Mucosa of descending colon (tissue), 3 donors: ENCODE measurements at regions not wholly inside any gene's neighbourhood (a gene's known extent, or its start where the extent isn't known, plus 50 kb on each side); places are given as distances from the start of the nearest gene placed in this dataset.

ENCODE experiments used
- ATAC-seq: fragments of 200-7000 bp; cut with Tn5 transposase; one replicate; pipeline ENCODE4 v1.9.1; 2020; ENCODE audit warnings: mild to moderate bottlenecking, moderate library complexity
- DNase-seq, 3 donors: peaks; one replicate each; pipeline ENCODE4 v3.0.0-alpha.2; 2020
- H3K36me3 ChIP-seq: fragments of 200-600 bp; one replicate; pipeline ENCODE4 v1.8.0; 2021; ENCODE audit warnings: low read depth, mild to moderate bottlenecking
- H3K4me1 ChIP-seq: fragments of 200-600 bp; one replicate; pipeline ENCODE4 v1.8.0; 2021; ENCODE audit warnings: low read depth, mild to moderate bottlenecking
- H3K4me3 ChIP-seq: fragments of 200-600 bp; one replicate; pipeline ENCODE4 v1.8.0; 2021; ENCODE audit warnings: mild to moderate bottlenecking
- H3K9me3 ChIP-seq: fragments of 200-600 bp; one replicate; pipeline ENCODE4 v1.8.0; 2021; ENCODE audit warnings: mild to moderate bottlenecking
- intact Hi-C, 2 donors: fragments of 100-400 bp; cut with DNase I in 1 of 2; cut with micrococcal nuclease in 1 of 2; formaldehyde crosslinking; loops; one replicate each; pipeline versions ENCODE4 v1.11.0 to v1.11.1; 2022; cut with DNase I, micrococcal nuclease
- TF ChIP-seq, protein P1 (sequence below): fragments of 200-600 bp; IDR thresholded peaks from one replicate; pipeline ENCODE4 v1.8.0; 2022; ENCODE audit warnings: antibody characterized with exemption, mild to moderate bottlenecking
- donor health status: DM: no; HTN: no; CAD: no; lungs with moderate emphysema.
- donor health status: DM: no; HTN: no; CAD: no.
- donor health status: DM: no; HTN: yes; CAD: no.

DNA sequence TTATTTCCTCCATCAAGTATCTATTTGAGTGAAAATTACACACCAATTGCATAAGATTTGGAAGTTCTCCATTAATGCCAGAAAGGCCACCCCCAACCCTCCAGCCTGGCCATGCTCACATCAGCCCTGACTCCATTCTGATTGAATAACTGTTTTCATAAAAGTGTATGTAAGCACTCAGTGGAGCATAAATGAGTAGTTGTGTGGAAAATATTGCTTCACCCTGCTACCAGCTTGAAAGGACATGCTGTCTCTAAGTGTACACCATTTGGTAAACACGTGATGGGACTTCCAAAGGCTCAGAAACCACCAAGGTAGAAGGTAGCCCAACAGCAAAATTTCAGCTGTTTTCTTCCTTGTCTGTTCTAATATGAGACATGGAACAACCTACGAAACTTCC, 393.8 kb downstream of the ZNF385D start:
- DNase-seq (no peak), ATAC-seq (no peak)
- Histone ChIP-seq H3K4me3 (no peak overlapping the region), H3K36me3 (no peaks in the 10 kb centered on the region), H3K9me3 (peaks cover 15% of the 10 kb centered on the region), H3K4me1 (no peaks in the 10 kb centered on the region)
- TF ChIP-seq, protein P1, sequence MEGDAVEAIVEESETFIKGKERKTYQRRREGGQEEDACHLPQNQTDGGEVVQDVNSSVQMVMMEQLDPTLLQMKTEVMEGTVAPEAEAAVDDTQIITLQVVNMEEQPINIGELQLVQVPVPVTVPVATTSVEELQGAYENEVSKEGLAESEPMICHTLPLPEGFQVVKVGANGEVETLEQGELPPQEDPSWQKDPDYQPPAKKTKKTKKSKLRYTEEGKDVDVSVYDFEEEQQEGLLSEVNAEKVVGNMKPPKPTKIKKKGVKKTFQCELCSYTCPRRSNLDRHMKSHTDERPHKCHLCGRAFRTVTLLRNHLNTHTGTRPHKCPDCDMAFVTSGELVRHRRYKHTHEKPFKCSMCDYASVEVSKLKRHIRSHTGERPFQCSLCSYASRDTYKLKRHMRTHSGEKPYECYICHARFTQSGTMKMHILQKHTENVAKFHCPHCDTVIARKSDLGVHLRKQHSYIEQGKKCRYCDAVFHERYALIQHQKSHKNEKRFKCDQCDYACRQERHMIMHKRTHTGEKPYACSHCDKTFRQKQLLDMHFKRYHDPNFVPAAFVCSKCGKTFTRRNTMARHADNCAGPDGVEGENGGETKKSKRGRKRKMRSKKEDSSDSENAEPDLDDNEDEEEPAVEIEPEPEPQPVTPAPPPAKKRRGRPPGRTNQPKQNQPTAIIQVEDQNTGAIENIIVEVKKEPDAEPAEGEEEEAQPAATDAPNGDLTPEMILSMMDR = no peak
- intact Hi-C loops = no loop called here

DNA sequence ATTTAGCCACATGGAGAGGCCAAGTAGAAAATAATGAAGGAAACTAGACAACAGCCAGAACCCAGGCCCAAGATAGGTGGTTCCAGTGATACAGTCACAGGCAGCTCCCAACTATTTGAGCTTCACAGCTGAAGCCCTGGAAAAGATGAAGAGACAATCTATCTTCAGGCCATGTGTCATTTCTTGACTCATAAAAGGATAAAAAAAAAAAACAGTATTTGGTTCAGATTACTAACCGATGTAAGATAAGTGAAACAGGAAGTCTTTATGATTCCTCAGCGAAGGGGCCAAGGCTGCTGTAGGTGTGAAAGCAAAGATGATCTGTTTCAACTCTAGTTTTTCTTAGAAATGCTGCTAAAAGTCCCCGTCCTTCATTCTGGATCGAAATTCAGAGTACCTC, 394.6 kb downstream of the ZNF385D start:
- DNase-seq = no peak
- Histone ChIP-seq H3K9me3 (peaks cover 15% of the 10 kb centered on the region), H3K36me3 (no peaks in the 10 kb centered on the region), H3K4me1 (no peaks in the 10 kb centered on the region), H3K4me3 (no peak overlapping the region)
- intact Hi-C loops = no loop called here
- TF ChIP-seq, protein P1 = no peak
- ATAC-seq = no peak

DNA sequence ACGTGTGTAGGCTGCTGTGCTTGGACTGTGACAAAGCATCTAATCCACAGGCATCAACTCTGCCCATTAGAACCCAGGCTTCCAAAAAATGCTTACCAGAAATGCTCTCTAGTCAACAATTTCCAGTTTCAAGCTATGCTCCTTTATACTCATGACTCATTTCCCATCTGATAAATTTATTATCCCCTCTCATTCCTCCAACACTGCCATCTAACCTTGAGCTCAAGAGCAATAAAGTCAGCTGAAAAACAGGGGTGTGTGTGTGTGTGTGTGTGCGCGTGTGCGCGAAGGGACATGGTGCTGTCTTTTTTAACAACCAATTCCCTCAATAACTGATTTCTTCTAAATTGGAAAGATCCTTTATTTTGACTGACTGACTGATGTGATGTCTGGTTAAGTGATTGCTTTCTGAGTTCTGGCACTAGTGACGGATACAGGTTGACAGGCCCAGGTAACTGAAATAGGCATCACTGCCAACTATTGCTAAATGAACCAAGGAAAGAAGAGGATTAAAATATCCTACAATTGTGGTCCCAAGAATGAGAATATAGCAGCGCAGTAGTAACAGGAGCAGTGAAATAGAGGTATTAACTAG, 405.5 kb downstream of the ZNF385D start:
- no peak for DNase-seq
- intact Hi-C loops = no loop called here

DNA sequence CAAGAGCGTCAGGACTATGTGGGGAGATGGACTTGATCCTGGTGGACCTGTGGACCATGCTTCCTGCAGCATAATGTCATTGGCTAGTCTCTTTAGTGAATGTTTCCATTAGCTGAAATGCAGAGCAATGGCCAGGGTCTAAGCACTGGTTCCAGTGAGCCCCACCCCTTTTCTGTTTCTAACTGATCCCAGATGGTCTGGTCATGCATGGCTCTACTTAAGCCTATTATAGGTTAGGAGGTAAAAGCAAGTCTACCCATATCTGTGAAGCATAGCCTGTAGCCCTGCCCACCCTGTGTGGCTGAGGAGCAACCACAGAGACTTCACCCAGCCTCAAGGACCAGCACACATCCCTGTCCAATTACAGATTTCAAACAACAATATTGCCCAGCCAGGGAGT, 419.2 kb downstream of the ZNF385D start:
- peaks cover 16% of the 10 kb centered on the region for H3K9me3 ChIP-seq
- DNase-seq = no peak
- intact Hi-C loops = no loop called here
- TF ChIP-seq, protein P1 = no peak
- no peaks in the 10 kb centered on the region for H3K36me3 ChIP-seq
- ATAC-seq = no peak
- no peak overlapping the region for H3K4me3 ChIP-seq
- H3K4me1 ChIP-seq = no peaks in the 10 kb centered on the region

More for the DNA sequence above, 405.5 kb downstream of the ZNF385D start:
- H3K4me1 ChIP-seq = no peaks in the 10 kb centered on the region
- H3K36me3 ChIP-seq = no peaks in the 10 kb centered on the region
- TF ChIP-seq, protein P1 = no peak
- H3K4me3 ChIP-seq = no peak overlapping the region
- peaks cover 30% of the 10 kb centered on the region for H3K9me3 ChIP-seq
- ATAC-seq = no peak

DNA sequence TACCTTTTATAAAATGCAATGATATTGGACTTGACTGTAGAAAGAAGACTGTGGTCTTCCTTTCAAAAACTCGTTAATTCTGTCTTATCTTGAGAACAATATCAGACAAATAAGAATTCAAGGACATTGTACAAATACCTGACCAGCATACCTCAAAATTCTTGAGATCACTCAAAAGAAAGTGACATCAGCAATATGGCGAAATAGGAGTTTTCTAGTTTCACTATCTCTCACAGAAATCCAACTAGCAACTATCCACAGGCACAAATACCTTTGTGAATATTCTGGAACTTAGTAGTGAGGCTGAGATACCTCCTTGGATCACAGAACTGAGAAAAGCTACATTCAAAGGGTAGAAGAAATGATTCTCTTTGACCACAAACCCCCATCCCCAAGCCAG, 419.7 kb downstream of the ZNF385D start:
- H3K4me3 ChIP-seq = no peak overlapping the region
- H3K4me1 ChIP-seq = no peaks in the 10 kb centered on the region
- ATAC-seq = no peak
- DNase-seq = no peak
- TF ChIP-seq, protein P1 = no peak
- no peaks in the 10 kb centered on the region for H3K36me3 ChIP-seq
- intact Hi-C loops = no loop called here
- peaks cover 13% of the 10 kb centered on the region for H3K9me3 ChIP-seq

DNA sequence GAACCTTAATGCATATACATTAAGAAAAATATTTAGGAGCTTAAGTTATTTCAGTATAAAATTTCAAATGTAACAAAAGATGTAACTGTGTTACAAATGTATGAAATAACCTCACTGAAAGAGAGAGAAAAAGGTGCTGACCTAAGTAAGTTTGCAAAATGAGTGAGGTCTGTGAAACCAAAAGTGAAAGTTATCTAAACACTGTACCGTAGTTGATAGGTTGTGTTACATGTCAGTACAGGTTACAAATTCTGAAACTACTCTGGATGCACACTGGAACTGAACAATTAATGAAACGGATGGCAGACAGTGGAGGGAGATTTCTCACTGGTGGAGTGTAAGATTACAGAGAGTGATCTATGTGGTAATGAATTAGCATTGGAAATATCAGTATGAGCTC, 420.7 kb downstream of the ZNF385D start:
- ATAC-seq (no peak), DNase-seq (no peak)
- Histone ChIP-seq H3K4me1 (no peaks in the 10 kb centered on the region), H3K4me3 (no peak overlapping the region), H3K9me3 (peaks cover 13% of the 10 kb centered on the region), H3K36me3 (no peaks in the 10 kb centered on the region)
- TF ChIP-seq, protein P1 = no peak
- intact Hi-C loops = no loop called here
